ENCODE measurements at regions not wholly inside any gene's neighbourhood (a gene's known extent, or its start where the extent isn't known, plus 50 kb on each side); places are given as distances from the start of the nearest gene placed in this dataset.

- TF ChIP-seq, protein P1, sequence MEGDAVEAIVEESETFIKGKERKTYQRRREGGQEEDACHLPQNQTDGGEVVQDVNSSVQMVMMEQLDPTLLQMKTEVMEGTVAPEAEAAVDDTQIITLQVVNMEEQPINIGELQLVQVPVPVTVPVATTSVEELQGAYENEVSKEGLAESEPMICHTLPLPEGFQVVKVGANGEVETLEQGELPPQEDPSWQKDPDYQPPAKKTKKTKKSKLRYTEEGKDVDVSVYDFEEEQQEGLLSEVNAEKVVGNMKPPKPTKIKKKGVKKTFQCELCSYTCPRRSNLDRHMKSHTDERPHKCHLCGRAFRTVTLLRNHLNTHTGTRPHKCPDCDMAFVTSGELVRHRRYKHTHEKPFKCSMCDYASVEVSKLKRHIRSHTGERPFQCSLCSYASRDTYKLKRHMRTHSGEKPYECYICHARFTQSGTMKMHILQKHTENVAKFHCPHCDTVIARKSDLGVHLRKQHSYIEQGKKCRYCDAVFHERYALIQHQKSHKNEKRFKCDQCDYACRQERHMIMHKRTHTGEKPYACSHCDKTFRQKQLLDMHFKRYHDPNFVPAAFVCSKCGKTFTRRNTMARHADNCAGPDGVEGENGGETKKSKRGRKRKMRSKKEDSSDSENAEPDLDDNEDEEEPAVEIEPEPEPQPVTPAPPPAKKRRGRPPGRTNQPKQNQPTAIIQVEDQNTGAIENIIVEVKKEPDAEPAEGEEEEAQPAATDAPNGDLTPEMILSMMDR (IDR thresholded peaks at IDR 0.05), result no peak
Measured at GRCh38 chr7:142529591-142529990, 219.7 kb upstream of the PRSS1 start.

- TF ChIP-seq, protein P1 (IDR thresholded peaks at IDR 0.05), result no peak
Measured at GRCh38 chr7:142528608-142529408, 220.5 kb upstream of the PRSS1 start.

GRCh38 chr7:142523821-142524460 lies 225.3 kb upstream of the PRSS1 start:
- TF ChIP-seq, protein P1 (IDR thresholded peaks at IDR 0.05), result peak; percentile 27

GRCh38 chr7:142522735-142523134 lies 226.5 kb upstream of the PRSS1 start:
- TF ChIP-seq, protein P1 (IDR thresholded peaks at IDR 0.05), result no peak

DNA sequence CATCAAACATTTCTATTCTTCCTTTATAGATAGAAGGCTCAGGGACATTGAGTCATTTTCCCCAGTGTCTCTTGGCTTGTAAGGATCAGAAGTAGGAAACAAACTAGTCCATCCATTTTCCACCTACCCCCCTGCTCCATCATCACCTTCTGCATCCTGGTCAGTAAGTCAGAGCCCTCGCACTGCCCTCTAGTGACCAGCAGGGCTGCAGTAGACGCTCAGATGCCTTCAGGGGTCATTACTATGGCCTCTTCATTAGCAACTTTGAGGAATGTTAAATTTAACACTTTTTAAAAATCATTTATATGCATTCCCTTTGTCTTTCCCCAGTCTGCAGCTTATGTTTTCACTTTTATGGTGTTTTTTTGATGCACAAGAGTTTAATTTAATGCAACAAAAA lies 228.4 kb upstream of the PRSS1 start:
- TF ChIP-seq, protein P1 (IDR thresholded peaks at IDR 0.05), result peak; percentile 42

DNA sequence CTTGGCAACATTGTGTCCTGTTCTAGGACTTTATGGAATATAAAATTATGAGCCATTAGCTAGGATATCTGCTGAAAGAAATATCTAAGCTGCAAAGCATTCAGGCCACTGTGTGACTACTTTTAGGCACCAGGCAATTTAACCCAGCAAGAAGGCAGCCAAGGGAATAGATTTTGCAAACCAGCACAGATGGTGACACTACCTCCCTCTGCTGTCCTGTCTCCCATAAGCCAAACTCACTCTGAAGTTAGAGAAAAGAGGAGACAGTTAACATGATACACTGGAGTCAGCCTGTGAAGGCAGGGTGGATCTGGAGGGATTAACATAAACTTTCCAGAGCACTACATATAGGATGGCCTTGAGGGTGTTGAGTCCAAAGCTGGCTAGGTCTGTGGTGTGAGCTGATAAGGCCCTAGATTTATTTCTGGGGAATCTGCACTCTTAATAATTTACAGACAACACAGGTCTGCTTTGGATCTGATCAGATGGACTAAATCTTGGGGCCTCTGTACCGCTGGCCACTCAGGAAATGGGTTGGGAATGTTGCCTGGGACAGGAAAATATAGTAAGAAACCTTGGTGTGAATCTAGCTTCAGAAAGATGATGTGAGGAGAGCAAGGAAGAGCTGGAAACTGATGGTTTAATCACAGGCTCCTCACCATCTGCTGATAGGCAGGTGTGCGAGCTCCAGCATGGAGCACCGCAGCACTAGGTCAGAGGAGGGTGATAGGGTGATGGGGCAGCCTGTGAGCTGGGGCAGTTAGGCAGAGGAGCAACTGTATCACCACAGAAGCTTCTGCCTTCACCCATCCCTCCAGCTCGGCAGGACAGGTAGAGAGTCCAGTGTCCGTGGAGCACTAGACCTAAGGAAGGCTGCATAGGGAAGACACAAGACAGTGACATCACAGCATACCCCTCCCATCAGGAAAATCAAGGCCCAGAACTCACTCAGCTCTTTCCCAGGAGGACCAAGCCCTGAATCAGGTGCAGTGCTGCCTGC lies 229.9 kb upstream of the PRSS1 start:
- TF ChIP-seq, protein P1 (IDR thresholded peaks at IDR 0.05), result no peak

DNA sequence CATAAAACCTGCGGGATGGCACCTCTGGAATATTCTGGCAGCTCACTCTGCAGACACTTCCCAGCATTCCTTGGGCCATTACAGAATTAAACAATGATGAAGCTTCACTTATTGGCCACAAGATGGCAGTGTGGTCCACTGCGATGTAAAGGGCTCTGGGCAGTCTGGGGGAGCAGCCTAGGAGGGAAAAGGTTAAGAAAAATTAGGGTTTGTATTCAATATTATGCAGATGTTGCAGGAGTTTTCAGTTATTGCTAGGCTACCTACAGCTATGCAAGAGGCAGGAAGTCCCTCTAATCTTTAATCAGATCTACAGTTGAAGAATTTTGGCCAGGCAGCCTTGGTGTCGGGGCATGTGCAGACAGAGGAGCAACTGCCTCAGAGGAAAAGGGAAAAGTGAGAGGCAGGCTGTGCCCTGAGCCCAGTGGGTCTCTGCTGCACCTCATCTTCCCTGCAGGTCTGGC lies 233.2 kb upstream of the PRSS1 start:
- TF ChIP-seq, protein P1 (IDR thresholded peaks at IDR 0.05), result peak; percentile 86

Data from LNCAP (cell line).